ENCODE measurements at regions not wholly inside any gene's neighbourhood (a gene's known extent, or its start where the extent isn't known, plus 50 kb on each side); places are given as distances from the start of the nearest gene placed in this dataset.

- H3K9me3 Mint-ChIP-seq, result no peaks in the 10 kb centered on the region
- H3K36me3 Mint-ChIP-seq (ENCODE audit: low read depth), result no peaks in the 10 kb centered on the region
- H3K4me3 Mint-ChIP-seq, result no peak overlapping the region
- no peak for DNase-seq
- peaks cover 9% of the 10 kb centered on the region for H3K4me1 Mint-ChIP-seq (ENCODE audit: low read depth)
- H3K27me3 Mint-ChIP-seq (ENCODE audit: insufficient read depth), result peaks cover 13% of the 10 kb centered on the region
- no peak overlapping the region for H3K27ac Mint-ChIP-seq
- no peak for TF ChIP-seq CTCF (IDR thresholded peaks at IDR 0.05)
These were observed 532.8 kb downstream of the FUT8 start for GRCh38 chr14:65945327-65945726.

- Mint-ChIP-seq H3K4me3 (no peak overlapping the region), H3K9me3 (no peaks in the 10 kb centered on the region), H3K27me3 (ENCODE audit: insufficient read depth) (peaks cover 11% of the 10 kb centered on the region), H3K36me3 (ENCODE audit: low read depth) (no peaks in the 10 kb centered on the region), H3K27ac (no peak overlapping the region), H3K4me1 (ENCODE audit: low read depth) (peaks cover 10% of the 10 kb centered on the region)
- TF ChIP-seq CTCF (IDR thresholded peaks at IDR 0.05), result no peak
- DNase-seq, result no peak
These were observed 534.0 kb downstream of the FUT8 start for GRCh38 chr14:65946494-65946893.

- DNase-seq, result no peak
- H3K27ac Mint-ChIP-seq, result no peak overlapping the region
- no peak for TF ChIP-seq CTCF (IDR thresholded peaks at IDR 0.05)
- no peaks in the 10 kb centered on the region for H3K9me3 Mint-ChIP-seq
- peaks cover 10% of the 10 kb centered on the region for H3K4me1 Mint-ChIP-seq (ENCODE audit: low read depth)
- no peaks in the 10 kb centered on the region for H3K36me3 Mint-ChIP-seq (ENCODE audit: low read depth)
- H3K4me3 Mint-ChIP-seq, result no peak overlapping the region
- peaks cover 15% of the 10 kb centered on the region for H3K27me3 Mint-ChIP-seq (ENCODE audit: insufficient read depth)
These were observed 535.8 kb downstream of the FUT8 start for GRCh38 chr14:65948302-65948701.

GRCh38 chr14:65949711-65950516, 536.3 kb upstream of the CCDC196 start:
- Mint-ChIP-seq H3K9me3 (no peaks in the 10 kb centered on the region), H3K36me3 (ENCODE audit: low read depth) (no peaks in the 10 kb centered on the region), H3K27ac (no peak overlapping the region), H3K27me3 (ENCODE audit: insufficient read depth) (peaks cover 17% of the 10 kb centered on the region), H3K4me3 (no peak overlapping the region), H3K4me1 (ENCODE audit: low read depth) (peaks cover 10% of the 10 kb centered on the region)
- TF ChIP-seq CTCF (IDR thresholded peaks at IDR 0.05), result no peak
- peak; percentile 13 for DNase-seq

- Mint-ChIP-seq H3K9me3 (no peaks in the 10 kb centered on the region), H3K4me1 (ENCODE audit: low read depth) (peaks cover 5% of the 10 kb centered on the region), H3K36me3 (ENCODE audit: low read depth) (no peaks in the 10 kb centered on the region), H3K27me3 (ENCODE audit: insufficient read depth) (peaks cover 8% of the 10 kb centered on the region; the same call in 1 of the 2 replicates), H3K4me3 (no peak overlapping the region), H3K27ac (no peak overlapping the region)
- no peak for DNase-seq
- no peak for TF ChIP-seq CTCF (IDR thresholded peaks at IDR 0.05)
These were observed 531.2 kb upstream of the CCDC196 start for GRCh38 chr14:65954942-65955341.
